KBM-7 (cell line): ENCODE measurements at regions not wholly inside any gene's neighbourhood (a gene's known extent, or its start where the extent isn't known, plus 50 kb on each side); places are given as distances from the start of the nearest gene placed in this dataset.
"Not testable (repeated sequence)": the region's sequence is repeated elsewhere in the genome, so short reads cannot be mapped to it uniquely, and the experiment has no call there.

Source experiments
- DNase-seq: peaks from one replicate; pipeline ENCODE4 v3.0.0-alpha.2; 2015
- in situ Hi-C: fragments of 300-500 bp; cut with MboI; formaldehyde crosslinking; loops from 2 replicates; pipeline ENCODE4 v1.14.3; 2020; ENCODE audit warnings: low sequenced_read_pairs, low pct_unique_long_range_greater_than_20kb, mixed read lengths

DNA sequence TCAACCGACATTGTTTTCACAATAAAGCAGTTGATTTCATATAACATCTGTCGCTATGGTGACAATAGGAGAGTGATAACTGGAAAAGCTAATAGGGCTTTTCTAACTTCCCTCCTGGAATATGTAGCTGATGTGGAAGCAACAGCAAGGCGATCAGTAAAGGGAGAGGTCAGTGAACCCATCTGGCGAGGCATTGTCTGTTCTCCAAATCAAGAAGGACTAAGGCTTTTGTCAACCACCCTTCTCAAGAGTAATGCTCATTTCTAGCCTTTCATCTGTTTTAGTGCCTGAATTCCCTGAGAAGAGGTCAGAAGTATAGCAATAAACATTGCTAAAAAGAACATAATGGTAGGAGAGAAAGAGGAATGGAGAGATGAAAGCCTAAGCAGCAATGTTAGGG lies 201.3 kb downstream of the AKAP7 start:
- DNase-seq, result no peak
- in situ Hi-C loops, result no loop called here

- DNase-seq, in situ Hi-C loops: not testable (repeated sequence)
Observed at GRCh38 chr6:131346896-131347295, 211.6 kb downstream of the AKAP7 start.

GRCh38 chr6:131348572-131348971 lies 213.3 kb downstream of the AKAP7 start:
- no peak for DNase-seq
- in situ Hi-C loops, result no loop called here

DNA sequence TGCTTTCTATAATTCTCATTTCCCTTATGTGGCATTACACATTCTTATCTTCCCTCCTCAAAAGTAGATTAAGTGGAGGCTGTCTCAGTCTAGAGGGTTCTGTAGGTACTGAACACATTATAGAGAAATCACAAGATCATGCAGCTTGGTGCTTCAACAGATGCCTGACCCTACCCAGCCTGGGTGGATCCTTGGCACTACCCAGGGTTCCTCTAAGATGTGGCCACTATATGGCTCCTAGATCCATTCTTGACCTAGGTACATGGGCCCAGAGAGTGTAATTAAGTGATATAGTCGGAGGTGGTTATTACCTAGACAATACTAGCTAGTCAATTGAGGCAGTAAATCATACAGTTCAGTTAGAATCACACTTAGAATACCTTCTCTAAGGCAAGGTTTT lies 213.9 kb downstream of the AKAP7 start:
- DNase-seq, result no peak
- in situ Hi-C loops, result no loop called here

DNA sequence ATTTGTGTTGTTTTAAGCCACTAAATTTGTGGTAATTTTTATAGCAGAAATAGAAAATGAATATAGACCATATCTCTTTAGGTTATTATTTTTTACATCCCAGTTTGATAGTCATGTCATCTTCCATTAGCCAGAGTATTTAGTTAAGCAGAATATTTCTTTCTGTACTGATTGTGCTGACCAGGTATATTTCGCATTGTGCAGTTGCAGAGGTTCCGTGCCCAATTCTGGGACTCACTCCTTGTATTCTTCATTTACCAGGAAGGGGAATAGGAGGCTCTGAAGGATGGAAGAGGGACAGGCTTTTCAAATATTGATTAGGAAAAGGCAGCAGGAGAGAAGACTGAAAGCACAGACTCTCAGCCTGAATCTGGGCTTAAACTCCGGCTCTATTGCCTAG lies 217.8 kb downstream of the AKAP7 start:
- in situ Hi-C loops, result no loop called here
- no peak for DNase-seq

DNA sequence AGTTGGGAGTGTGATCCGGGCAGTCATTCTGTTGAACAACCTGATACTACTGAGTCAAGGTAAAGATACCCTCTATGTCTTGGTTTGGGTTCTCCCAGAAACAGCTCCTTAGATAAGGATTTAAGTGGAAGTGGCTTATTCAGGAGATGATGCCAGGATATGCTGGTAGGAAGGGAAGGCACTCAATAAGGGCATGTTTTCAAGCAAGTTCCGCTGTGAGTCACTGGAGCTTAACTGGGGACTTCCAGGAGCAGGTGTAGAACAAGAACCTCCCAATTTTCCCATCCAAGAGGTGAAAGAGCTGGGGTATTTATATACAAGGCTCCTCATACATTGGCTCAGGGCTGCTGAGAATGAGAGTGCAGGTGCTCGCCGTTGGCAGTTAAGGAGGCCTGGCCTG lies 218.6 kb downstream of the AKAP7 start:
- in situ Hi-C loops, result no loop called here
- no peak for DNase-seq

GRCh38 chr6:131354356-131354755 lies 218.7 kb upstream of the ARG1 start:
- no peak for DNase-seq
- in situ Hi-C loops, result no loop called here

DNA sequence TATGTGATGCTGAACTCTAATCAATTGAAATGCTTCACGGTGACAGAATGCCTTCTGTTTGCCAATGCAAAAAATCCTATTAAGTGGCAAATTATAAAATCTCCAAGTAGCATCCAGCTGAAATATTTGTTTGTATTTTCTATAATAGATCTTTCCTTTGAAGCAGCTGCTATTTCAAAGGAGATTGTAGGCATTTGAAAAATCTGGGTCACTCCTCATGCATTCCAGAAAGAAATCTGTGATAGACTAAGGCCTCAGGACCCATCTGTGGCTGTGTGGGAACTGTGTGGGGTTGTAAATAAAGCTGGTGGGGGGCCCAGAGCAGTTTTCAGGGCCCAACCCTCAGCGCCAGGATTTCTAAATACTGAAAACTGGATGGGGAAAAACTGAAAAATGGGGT lies 216.9 kb upstream of the ARG1 start:
- no peak for DNase-seq
- in situ Hi-C loops, result no loop called here

- in situ Hi-C loops, result no loop called here
- no peak for DNase-seq
Observed at GRCh38 chr6:131357501-131357900, 215.5 kb upstream of the ARG1 start.

- DNase-seq, result no peak
- in situ Hi-C loops, result no loop called here
Observed at GRCh38 chr6:131362070-131362469, 211.0 kb upstream of the ARG1 start.

- in situ Hi-C loops, result no loop called here
- DNase-seq, result no peak
Observed at GRCh38 chr6:131362696-131363095, 210.3 kb upstream of the ARG1 start.

GRCh38 chr6:131363947-131364834 lies 208.8 kb upstream of the ARG1 start:
- DNase-seq, result no peak
- in situ Hi-C loops, result no loop called here

- no peak for DNase-seq
- in situ Hi-C loops, result no loop called here
Observed at GRCh38 chr6:131366223-131366622, 206.8 kb upstream of the ARG1 start.

- no peak for DNase-seq
- in situ Hi-C loops, result no loop called here
Observed at GRCh38 chr6:131367206-131367873, 205.7 kb upstream of the ARG1 start.

DNA sequence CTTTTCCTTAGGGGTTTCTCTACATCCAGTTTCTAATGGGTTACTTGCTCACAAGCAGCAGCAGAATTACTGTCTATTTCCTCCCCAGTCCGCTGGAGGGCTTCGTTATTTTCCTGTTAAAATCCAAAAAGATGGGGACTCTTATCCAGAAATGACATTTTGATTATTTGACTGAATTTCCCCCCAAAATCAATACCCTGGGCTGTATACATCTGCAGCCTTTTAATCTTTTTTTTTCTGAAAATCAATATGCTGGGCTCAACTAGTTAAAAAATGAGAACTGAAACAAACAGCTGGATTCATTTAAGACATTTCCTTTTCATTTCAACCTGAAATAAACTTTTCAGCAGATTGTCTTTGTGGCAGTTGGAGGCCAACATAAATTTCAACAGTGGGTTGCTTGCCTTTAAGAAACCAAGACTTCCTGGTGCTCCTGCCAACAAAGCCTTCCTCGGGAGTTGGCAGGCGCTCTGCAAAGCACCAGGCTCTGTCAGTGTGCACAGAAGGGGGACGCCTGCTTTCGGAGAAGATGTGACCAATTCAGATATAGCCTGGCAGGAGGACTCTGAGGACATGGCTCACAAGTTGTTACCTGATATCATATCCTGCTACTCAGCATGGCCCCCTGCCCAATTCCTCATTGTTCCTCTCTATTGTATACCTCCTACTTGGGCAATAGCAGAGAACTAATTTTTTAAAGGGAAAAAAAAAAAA lies 204.7 kb upstream of the ARG1 start:
- peak; percentile 49 for DNase-seq
- in situ Hi-C loops, result no loop called here

GRCh38 chr6:131372535-131372934 lies 200.5 kb upstream of the ARG1 start:
- DNase-seq, result no peak
- in situ Hi-C loops, result no loop called here

DNA sequence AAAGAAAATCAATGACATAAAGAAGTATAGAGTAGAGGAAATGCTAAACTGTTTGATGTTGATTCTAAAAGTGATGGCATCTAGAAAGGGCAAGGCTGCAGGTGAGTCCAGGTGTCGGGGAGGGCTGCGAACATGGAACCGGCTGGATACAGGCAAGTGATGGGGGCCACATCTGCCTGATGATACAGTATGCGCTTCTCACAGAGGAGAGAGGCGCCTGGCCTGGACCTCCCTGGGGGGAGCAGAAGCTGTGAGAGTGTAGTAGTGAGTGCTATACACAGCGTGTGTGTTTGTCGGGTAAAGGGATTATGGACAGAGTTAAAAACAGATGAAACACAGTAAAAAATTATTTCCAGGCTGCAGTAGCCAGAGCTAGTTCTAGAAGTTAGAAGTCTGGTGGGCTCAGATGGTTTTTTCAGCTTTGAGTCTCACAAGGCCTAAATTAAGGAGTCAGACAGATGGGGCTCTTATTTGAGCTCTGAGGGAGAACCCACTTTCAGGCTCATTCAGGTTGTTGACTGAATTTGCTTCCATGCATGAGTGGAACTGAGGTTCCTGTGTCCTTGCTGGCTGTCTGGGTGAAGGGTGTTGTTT lies 195.8 kb upstream of the ARG1 start:
- no peak for DNase-seq
- in situ Hi-C loops, result no loop called here

- no peak for DNase-seq
Observed at GRCh38 chr6:131378874-131379273, 194.2 kb upstream of the ARG1 start.

DNA sequence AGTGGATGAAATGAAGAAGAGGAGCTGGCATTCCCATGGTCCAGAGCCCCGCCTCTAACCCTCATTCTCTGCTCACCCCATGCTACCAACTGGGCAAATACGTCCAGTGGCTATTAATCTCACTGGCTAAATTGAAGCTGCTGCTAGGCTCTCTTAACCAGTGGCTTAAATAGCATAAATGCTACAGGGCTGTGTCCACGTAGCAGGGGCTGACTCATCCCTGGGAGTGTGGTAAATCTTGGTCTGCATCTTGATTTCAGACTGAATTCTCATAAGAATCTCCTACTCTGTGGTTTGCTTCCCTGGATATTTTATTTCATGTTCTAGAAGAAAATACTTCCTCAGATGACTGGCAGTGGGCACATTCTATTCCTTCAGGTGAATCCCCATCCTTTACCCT lies 193.1 kb upstream of the ARG1 start:
- in situ Hi-C loops, result no loop called here
- no peak for DNase-seq

More at GRCh38 chr6:131378874-131379273, 194.2 kb upstream of the ARG1 start:
- in situ Hi-C loops, result no loop called here
